Adrenal gland (tissue), 9 donors: ENCODE measurements at regions not wholly inside any gene's neighbourhood (a gene's known extent, or its start where the extent isn't known, plus 50 kb on each side); places are given as distances from the start of the nearest gene placed in this dataset.
"Not testable (repeated sequence)": the region's sequence is repeated elsewhere in the genome, so short reads cannot be mapped to it uniquely, and the experiment has no call there.

Experiments
- DNase-seq, 7 donors: peaks; one replicate each; pipeline ENCODE4 v3.0.0-alpha.2; 2019 to 2020
- H3K27ac ChIP-seq, 5 donors: fragments of 200-600 bp; sonication (generic) in 4 of 5; 1 replicate in 3 of 5; 2 replicates in 2 of 5; pipeline versions ENCODE4 v1.5.1 to v1.8.0; 2016 to 2020; ENCODE audit warnings: mild to moderate bottlenecking in 1 of 5
- H3K27me3 ChIP-seq: fragments of 200-600 bp; 2 replicates; pipeline ENCODE4 v1.8.0; 2021
- H3K36me3 ChIP-seq, 2 donors: fragments of 200-600 bp; replicated peaks in 1 of 2; 1 replicate in 1 of 2; 2 replicates in 1 of 2; pipeline versions ENCODE4 v1.5.1 to v1.8.0; 2018 to 2022
- H3K4me1 ChIP-seq, 2 donors: fragments of 200-600 bp; replicated peaks in 1 of 2; 1 replicate in 1 of 2; 2 replicates in 1 of 2; pipeline versions ENCODE4 v1.5.1 to v1.8.0; 2018 to 2021
- H3K4me3 ChIP-seq, 4 donors: fragments of 200-600 bp; sonication (generic) in 3 of 4; one replicate each; pipeline ENCODE4 v1.5.1; 2016 to 2018
- H3K9me3 ChIP-seq, 3 donors: fragments of 200-600 bp; sonication (generic) in 1 of 3; replicated peaks in 1 of 3; 1 replicate in 2 of 3; 2 replicates in 1 of 3; pipeline versions ENCODE4 v1.5.1 to v1.8.0; 2016 to 2021
- CTCF ChIP-seq, 6 experiments: fragments of 450-650 bp in 4 of 6; fragments of 200-600 bp in 2 of 6; sonication (generic) in 1 of 6; IDR thresholded peaks; 1 replicate in 5 of 6; 2 replicates in 1 of 6; pipeline versions ENCODE4 v1.5.1 to v1.8.0; 2016 to 2021; ENCODE audit warnings: antibody characterized with exemption in 6 of 6, mild to moderate bottlenecking in 2 of 6, moderate library complexity in 1 of 6
- POLR2A ChIP-seq, 2 donors: fragments of 450-650 bp; IDR thresholded peaks; one replicate each; pipeline ENCODE4 v1.6.1; 2017; ENCODE audit warnings: antibody characterized with exemption in 2 of 2, mild to moderate bottlenecking in 2 of 2, moderate library complexity in 1 of 2
- WGBS, 4 donors: extraction: QIAGEN DNeasy Blood & Tissue Kit in 2 of 4; methylation state at CpG; one replicate each; pipeline versions ENCODE4 v1.1.5 to v1.1.7; 2013 to 2017; 5-methylcytosine and 5-hydroxymethylcytosine counted together
- intact Hi-C, 2 donors: fragments of 100-400 bp; cut with DNase I; formaldehyde crosslinking; loops; one replicate each; pipeline versions ENCODE4 v1.14.1 to v1.15.0; 2022 to 2023
- donor health status: healthy with polysubstance abuse.
- donor health status: Bipolar disorder and iron deficiency.
- donor health status: DM: yes; HTN: yes; CAD: no.
- donor health status: DM: no; HTN: no; CAD: no.
- donor health status: DM: no; HTN: no; CAD: no.

GRCh38 chr7:131995324-131995723 is 438.9 kb upstream of the PODXL start:
- intact Hi-C loops: no loop called here
- no peaks in the 10 kb centered on the region for H3K36me3 ChIP-seq
- H3K27me3 ChIP-seq: no peaks in the 10 kb centered on the region

GRCh38 chr7:131981069-131981468 is 424.6 kb upstream of the PODXL start:
- H3K4me3 ChIP-seq, H3K9me3 ChIP-seq, H3K27ac ChIP-seq, H3K36me3 ChIP-seq, DNase-seq, H3K27me3 ChIP-seq, H3K4me1 ChIP-seq, intact Hi-C loops: not testable (repeated sequence)

More at GRCh38 chr7:131995324-131995723, 438.9 kb upstream of the PODXL start:
- TF ChIP-seq POLR2A (IDR thresholded peaks at IDR 0.05) (no peak), CTCF (IDR thresholded peaks at IDR 0.05) (no peak)
- WGBS, 4 donors: 62 to 75% (median 71%) methylated on average over 2 of the region's 2 CpGs
- no peak for DNase-seq
- Histone ChIP-seq H3K4me3 (no peak overlapping the region), H3K4me1 (no peaks in the 10 kb centered on the region), H3K27ac (no peak overlapping the region), H3K9me3 (no peaks in the 10 kb centered on the region)

- DNase-seq, H3K4me1 ChIP-seq, H3K27me3 ChIP-seq, H3K4me3 ChIP-seq, H3K9me3 ChIP-seq, H3K36me3 ChIP-seq, intact Hi-C loops, H3K27ac ChIP-seq: not testable (repeated sequence)
- 70 to 77% (median 74%) methylated on average over 2 of the region's 2 CpGs for WGBS, 4 donors
Observed at GRCh38 chr7:131978118-131978517, 421.7 kb upstream of the PODXL start.

GRCh38 chr7:131976411-131976810 is 420.0 kb upstream of the PODXL start:
- no peak overlapping the region for H3K4me3 ChIP-seq
- no peaks in the 10 kb centered on the region for H3K4me1 ChIP-seq
- intact Hi-C loops: no loop called here
- TF ChIP-seq POLR2A (IDR thresholded peaks at IDR 0.05) (no peak), CTCF (IDR thresholded peaks at IDR 0.05) (no peak)
- H3K27me3 ChIP-seq: no peaks in the 10 kb centered on the region
- H3K36me3 ChIP-seq: no peaks in the 10 kb centered on the region
- no peaks in the 10 kb centered on the region for H3K9me3 ChIP-seq
- 83 to 92% (median 88%) methylated on average over 3 of the region's 3 CpGs for WGBS, 4 donors
- DNase-seq: no peak
- H3K27ac ChIP-seq: no peak overlapping the region

- H3K27ac ChIP-seq: no peak overlapping the region
- H3K27me3 ChIP-seq: no peaks in the 10 kb centered on the region
- H3K4me3 ChIP-seq: no peak overlapping the region
- DNase-seq: no peak
- 55 to 74% (median 64%) methylated on average over 2 of the region's 2 CpGs for WGBS, 4 donors
- H3K4me1 ChIP-seq: no peaks in the 10 kb centered on the region
- TF ChIP-seq CTCF (IDR thresholded peaks at IDR 0.05) (no peak), POLR2A (IDR thresholded peaks at IDR 0.05) (no peak)
- no peaks in the 10 kb centered on the region for H3K36me3 ChIP-seq
- H3K9me3 ChIP-seq: no peaks in the 10 kb centered on the region
- intact Hi-C loops: no loop called here
Observed at GRCh38 chr7:131974671-131975070, 418.2 kb upstream of the PODXL start.
